ENCODE measurements at regions not wholly inside any gene's neighbourhood (a gene's known extent, or its start where the extent isn't known, plus 50 kb on each side); places are given as distances from the start of the nearest gene placed in this dataset.
A peak's percentile ranks its signal among the peaks of the same experiment; 100 is the strongest.

- peak; percentile 28; the same call in 1 of the 2 replicates for TF ChIP-seq CTCF (tag by site-specific recombination; IDR thresholded peaks at IDR 0.05)
- TF ChIP-seq TCF7L2 (IDR thresholded peaks at IDR 0.05; ENCODE audit: borderline replicate concordance, low read depth, low read length): no peak
- no peak for TF ChIP-seq RBAK (tag by site-specific recombination; IDR thresholded peaks at IDR 0.05)
- TF ChIP-seq PATZ1 (tag by site-specific recombination; IDR thresholded peaks at IDR 0.05): no peak
- no peak for TF ChIP-seq ZNF112 (tag by site-specific recombination; IDR thresholded peaks at IDR 0.05)
- no peak for TF ChIP-seq ZNF580 (tag by site-specific recombination; IDR thresholded peaks at IDR 0.05)
- no peak for TF ChIP-seq ZNF274 (IDR thresholded peaks at IDR 0.05; ENCODE audit: low read length)
- no peak for TF ChIP-seq ZNF274 (tag by site-specific recombination; IDR thresholded peaks at IDR 0.05; ENCODE audit: borderline replicate concordance)
- TF ChIP-seq ZNF529 (tag by site-specific recombination; IDR thresholded peaks at IDR 0.05; ENCODE audit: insufficient replicate concordance): no peak
- no peak for TF ChIP-seq ZNF558 (tag by site-specific recombination; IDR thresholded peaks at IDR 0.05)
- no peak for TF ChIP-seq ZNF239 (tag by site-specific recombination; IDR thresholded peaks at IDR 0.05)
- no peak for TF ChIP-seq ZNF311 (tag by site-specific recombination; IDR thresholded peaks at IDR 0.05; ENCODE audit: borderline replicate concordance)
- no peak for TF ChIP-seq HIC1 (tag by site-specific recombination; IDR thresholded peaks at IDR 0.05)
- TF ChIP-seq ZNF174 (tag by site-specific recombination; IDR thresholded peaks at IDR 0.05): no peak
Observed at GRCh38 chr5:13478831-13479465, 465.5 kb downstream of the DNAH5 start.
